CD4-positive, alpha-beta T cell treated with Interleukin-17A for 1 hour (primary cell): ENCODE measurements at regions not wholly inside any gene's neighbourhood (a gene's known extent, or its start where the extent isn't known, plus 50 kb on each side); places are given as distances from the start of the nearest gene placed in this dataset.

ENCODE experiments used
- DNase-seq: peaks from one replicate; pipeline ENCODE4 v3.0.0-alpha.2; 2020

DNA sequence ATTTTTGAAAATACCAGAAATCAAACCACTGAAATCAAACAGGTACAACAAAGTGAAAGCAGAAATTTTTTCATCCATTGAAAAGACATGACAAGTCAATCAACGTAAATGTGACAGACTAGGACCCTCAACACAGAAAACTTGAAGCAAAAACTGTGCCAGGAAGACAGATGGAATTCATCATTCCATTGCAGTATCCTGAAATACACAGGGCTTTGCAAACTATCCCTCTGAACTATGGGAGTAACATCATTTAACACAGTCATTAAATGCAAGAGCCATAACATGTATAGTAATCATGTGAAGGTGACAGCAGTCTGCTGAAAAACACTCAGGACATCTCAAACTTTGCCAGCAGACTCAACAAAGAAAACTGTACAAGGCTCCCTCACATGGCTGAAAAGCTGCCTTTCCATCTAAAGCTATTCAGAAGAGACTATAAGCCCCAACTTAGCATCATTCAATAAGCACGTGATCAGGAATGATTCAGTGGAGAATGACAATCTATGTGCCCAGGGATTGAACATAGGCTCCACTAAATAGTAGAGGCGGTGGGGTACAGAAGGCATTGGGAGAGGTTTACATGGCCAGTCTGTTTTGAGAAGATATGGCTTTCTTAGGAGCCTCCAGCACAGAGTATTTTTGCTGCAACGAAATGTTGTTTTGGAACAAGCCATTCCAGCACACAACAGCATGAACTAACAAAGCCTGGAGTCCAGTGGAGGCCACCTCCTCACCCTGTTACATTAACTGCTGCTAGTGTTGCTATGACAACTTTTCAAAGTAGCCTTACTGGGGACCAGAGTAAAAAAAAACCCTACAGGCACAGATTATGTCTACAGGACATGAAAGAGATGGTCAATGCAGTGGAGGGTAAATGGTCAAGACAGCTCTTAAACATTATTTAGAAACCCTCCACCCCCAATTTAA lies 274.5 kb upstream of the NOCT start:
- DNase-seq = no peak

DNA sequence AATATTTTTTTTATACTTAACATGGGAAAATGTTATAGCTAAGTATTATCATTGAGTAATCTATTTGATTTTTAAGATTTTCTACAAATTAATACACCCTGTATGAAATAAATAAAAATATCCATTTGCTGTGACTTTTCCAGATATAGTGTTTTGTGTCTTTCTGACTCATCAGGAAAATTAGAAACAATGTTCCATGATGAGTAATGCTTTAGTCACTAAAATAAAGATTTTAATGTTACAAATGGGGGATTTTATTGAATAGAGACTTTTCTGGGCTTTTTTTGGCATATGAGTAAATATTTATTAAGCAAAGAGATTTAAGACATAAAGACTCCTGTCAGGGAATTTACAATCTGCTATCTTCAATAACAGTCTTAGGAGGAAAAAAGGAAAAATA lies 279.2 kb upstream of the NOCT start:
- DNase-seq = no peak

DNA sequence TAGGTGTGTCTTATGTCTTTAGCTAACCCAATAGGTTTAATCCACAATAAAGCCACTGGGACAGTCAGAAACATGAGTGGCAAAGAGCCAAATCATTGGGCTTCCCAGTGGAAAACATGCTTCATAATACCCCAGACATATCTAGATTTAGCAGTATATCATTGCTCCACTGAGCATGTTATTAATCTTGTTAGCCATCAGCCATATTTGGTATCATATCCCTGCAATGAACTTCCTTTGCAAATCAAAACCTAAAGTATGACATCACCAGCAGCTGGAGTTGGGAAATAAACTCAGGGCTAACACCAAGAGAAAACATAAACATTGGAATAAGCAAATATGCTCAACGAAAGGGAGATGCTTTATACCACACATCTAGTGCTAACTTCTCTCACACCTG lies 280.8 kb upstream of the NOCT start:
- no peak for DNase-seq

DNA sequence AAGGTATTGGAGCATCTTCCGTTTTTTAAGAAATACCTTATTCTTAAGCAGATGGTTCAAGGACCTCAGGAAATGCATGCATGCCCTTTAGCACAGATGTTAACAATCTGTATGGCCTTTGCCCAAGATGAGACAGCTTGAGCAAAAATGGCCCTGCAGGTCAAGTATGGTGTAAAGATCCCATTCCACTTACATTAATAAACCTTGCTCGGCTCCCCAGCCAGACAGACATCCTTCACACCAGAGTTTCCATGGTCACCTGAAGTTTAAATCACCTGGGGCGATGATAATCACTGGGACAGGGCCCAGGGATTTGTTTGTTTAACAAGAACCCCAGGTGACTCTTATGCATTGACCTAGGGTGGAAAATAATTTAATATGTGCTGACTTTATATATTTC lies 287.0 kb upstream of the NOCT start:
- DNase-seq = no peak

DNA sequence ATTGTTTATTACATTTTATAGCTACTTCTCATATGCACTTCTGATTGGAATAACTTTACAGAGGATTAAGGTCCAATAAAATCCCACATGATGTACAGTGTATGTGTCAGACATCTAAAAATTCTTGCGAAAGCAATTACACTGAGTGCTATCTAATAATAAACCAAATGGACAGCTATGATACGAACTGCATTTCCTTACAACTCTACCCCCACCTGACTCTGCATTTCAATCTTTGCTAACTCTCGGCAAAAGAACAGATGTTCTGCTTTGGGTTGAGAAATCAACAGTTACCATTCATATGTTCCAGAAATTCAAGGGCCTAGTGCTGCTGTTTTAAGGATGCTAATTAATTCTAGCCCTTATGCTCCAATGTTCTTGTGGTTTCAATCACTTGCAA lies 287.9 kb upstream of the NOCT start:
- no peak for DNase-seq

DNA sequence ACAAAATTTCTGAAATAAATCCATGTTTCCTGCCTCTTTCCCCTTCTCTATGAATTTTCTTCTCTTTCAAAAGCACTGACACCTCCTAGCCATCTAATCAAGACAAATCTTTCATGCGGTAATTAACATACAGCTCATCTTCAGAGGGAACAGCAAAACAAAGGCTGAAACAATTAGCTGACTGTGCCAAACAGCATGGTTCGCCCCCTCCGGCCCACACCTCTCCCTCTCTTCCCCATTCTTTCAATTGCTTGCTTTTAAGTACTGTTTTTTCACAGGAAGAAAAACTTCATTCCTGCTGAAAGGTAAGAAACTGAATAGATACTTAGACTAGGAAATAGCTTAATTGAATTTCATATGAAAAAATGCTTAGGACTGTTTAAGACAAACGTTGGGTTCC lies 291.1 kb upstream of the NOCT start:
- no peak for DNase-seq

DNA sequence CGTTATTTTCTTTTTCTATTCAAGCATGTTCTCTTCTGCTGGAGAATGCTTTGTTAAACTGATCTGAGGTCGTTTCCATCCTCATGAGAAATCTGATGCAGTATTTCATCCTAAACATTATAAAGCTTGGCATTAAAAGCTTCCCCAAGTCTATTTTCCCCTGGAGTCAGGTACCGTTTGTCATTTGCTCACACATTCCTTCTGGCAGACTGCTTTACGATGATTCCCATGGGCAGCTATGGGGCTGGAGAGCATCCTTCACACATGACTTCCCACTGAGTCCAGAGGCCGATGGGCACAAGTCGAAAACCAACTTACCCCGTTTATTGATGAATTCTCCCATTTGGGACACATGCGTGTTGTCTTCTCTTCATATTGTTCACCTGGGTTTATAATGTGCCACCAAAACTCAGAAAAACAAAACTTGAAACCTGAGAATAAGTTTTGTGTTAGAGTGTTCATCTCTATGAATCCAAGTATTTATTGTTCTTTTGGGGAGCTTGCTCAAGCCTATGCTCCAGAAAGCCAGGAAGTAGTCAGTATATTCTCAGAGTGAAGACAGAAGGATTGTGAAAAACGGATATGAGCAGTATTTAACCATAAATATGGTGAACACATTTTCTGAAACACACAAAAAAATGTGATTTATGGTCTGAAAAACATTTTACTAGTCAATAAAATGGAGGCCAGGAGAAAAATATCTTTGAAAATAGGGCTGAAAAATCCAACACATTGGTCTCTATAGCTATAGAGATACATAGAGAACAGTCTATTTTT lies 298.8 kb upstream of the NOCT start:
- DNase-seq = no peak

DNA sequence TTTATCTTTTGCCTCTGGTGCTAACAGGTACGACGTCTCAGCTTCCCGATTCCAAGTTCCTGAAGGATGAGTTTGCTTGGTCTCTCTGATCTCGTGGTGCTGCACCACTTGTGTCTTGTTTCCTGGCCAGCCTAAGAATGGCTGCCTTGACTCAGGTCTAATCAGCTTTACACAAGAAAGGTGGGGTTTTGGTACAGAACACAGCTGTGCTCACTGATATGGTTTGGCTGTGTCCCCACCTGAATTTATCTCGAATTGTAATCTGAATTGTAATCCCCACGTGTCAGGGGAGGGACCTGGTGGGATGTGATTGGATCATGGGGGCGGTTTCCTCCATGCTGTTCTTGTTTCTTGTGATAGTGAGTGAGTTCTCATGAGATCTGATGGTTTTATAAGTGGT lies 305.3 kb upstream of the NOCT start:
- DNase-seq = no peak

DNA sequence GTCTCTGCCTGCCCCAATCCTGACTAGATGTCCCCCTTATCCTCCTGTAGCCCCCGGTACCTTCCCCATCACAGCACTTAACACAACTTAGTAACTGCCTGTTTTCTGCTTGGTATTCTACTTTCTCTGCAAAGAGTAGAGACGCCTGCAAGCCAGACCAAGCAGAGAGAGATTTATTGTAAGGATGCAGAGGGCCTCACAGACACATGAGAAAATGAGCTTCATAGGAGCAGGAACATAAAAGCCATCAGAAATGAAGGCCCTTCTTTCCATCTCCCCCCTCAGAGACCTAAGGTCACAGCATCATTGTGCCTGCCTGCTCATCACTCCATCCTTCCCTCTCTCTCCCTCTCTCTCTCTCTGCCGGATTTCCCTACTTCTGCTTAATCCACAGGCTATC lies 305.7 kb upstream of the NOCT start:
- no peak for DNase-seq

DNA sequence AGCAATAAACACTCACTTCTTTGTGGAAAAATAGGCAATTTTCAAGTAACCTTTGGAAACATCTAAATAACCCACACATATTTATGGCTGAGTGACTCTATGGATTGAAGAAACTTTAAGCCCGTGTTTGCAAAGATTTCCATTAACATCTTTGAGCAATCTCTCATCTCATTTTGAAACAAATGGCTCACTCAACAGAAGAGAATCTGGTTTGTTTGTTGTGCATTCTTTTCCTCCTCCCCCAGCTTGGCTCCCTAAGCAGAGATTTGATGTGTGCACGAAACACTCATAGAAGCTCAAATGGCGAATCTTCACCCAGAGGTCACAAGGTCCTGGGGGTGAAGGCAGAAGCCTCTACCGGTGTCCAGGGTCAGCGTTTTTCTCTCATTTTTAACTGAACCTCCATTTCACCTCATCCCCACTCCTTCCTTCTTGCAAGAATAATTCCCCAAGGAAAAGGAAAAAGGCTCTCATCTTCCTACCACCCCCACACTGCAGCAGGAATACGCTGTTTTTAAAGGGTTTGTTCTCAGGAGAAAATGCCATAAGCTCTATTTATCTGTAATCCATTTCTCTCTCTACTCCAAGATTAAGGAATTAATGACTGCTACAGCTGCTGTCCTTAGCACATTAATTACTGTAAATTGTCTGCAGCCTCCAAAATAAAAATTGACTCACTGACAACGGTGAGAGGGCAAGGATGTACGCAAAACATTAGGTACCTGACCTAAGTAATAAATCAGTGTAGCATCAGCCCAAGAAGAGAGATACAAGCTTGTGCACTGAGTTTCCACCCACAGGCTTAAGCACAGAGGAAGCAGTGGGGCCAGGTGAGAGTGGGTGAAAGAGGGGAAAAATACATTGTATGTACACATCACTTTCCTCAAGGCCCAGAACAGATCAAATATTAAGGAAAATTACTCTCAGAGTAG lies 307.6 kb upstream of the NOCT start:
- no peak for DNase-seq

DNA sequence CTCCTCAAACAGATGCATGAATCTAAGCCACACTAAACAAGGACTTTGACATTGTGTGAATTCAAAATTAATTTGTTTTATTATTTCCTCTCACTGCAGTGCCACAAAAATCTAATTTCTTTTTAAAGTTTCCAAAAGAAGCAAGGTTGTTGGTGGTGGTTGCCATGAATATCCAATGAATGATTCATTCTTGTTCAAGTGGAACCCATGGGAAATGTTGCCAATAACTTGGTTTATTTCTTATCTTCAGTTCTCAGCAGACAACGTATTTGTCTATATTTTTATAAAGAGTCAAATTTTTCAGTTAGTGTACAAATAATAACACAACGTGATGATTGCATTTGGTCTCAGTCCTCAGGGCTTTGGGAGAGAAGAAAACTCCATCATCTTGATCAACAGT lies 309.4 kb upstream of the NOCT start:
- DNase-seq = no peak

DNA sequence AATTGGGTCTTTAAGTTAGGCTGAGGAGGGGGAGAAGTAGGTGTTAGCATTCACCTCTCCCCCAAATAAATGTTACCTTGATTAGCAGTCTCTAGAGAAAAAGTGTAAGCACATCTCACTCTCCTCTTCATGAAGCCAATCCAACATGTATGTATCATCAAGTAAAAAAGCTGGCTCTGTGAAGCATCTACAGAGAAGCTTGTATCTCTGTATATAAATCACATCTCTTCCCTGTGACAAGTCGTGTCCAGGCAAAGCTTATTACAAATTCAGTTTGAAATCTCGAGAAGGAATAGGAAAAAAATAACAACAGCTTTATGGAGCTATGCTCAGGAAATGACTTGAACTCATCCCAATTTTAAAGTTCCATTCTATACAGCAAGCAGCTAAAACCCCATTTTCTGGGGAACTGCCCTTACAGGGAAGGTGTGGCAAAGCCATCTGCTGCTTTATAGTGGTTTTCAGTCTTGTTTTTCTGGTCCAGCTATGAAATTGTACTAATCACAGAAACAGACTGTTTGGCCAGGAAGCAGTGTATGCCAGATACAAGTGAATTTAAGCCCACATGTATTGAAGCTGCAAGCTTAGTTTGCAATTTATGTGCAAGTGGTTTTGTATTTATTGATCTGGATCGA lies 313.3 kb upstream of the NOCT start:
- DNase-seq = no peak

DNA sequence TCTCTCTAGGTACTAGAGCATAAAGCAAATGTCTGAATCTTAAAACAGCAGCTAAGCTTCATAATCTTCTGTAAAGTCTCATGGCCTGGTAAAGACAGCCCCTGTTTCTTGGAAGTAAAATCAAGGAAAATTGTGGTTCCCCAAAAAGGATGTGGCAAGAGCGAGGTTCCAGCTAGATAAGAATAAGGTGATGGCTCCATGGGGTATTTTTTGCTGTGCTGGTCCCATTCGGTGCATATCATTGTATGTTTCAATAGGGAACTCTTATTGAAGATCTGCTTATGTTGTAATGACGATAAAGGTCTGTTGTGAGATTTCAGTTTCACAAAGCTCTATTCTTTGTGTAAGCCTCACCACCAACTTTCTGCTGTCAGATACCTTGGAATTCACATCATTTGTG lies 316.9 kb upstream of the NOCT start:
- DNase-seq = no peak

DNA sequence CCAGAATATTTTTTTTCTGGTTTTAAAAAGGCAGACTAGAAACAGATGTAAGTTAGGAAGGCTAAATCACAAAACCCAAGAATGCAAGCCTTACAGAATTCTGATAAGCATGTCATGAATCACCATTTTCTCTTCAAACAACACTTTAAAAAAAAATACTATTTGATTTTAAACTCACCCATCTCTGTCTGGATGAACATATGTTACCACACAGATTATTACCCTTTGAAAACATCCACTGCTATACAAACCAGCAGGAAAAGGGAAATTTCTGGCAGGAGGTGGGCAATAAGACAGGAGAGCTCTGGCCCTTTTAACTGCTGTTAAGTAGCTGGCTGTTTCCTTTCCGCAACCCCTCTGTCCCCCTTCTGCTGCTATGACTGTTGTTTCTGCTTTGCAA lies 317.7 kb upstream of the NOCT start:
- no peak for DNase-seq

DNA sequence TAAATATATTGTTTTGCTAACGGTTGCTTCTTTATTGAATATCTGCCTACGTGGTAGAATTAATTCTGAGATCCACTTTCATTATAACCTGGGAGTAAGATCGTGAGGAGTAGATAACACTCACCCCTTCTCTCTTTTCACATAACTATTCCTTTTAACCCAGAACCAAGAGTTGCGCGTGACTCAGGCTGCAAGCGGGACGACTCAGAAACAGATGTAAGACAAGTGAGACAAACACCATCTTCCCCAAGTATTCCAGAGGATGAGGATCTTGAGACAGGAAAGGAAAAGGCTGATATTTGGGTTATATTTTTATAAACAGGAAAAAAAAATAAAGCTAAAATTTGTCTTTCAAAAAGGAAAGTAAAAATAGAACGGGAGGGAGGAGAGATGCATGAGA lies 318.8 kb upstream of the NOCT start:
- no peak for DNase-seq

DNA sequence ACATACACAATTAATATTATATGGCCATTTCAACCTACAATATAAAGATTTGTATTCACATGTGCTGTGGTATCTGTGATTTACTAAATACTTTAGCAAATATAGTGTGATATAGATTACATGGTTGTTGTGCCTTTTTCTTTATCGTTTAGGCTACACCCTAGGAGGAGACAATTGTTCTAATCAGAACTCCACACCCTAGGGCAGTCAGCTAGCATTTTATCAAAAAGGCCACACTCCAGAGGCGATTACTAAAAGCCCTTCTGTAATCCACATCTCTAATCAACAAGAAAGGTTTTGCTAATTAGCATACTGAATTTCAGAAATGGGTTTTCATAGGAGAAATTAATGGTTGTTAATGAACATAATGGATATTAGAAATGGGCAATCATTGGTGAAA lies 319.5 kb upstream of the NOCT start:
- DNase-seq = no peak

DNA sequence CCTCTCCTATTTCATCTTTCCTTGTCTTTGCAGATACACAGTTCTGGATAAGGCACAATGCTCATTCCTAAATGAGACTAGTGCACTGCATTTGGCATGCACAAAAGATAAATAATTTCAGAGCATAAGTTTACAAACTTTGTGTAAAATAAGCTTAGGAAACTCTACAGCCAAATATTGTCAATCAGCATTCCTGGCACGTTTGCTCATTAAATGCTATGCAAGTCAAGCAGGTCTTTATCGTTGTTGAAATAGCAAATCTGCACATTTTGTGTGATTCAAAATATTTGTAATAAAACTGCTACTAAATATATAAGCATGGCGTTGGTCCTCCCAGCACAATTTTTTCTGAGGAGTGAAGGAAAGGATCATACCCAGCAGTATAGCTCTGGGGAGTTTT lies 322.1 kb upstream of the NOCT start:
- DNase-seq = no peak

DNA sequence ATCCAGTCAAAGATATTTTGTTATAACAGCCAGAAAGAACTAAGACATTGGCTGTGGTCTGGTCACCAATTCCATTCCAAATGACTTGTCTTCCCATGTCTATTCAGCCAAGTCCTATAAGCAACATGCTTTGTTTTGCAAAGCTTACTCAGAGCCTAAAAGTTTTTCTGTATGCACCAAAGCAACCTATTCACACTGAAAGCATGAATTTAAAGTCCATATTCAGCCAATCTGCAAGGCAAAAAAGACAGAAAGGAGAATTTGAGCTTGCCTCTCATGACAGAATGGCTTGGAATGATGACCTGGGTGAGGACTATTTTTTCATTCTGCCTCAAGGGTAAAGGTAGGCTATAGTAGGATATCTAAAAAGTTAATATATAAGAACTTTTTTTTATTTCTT lies 323.2 kb upstream of the NOCT start:
- DNase-seq = no peak

DNA sequence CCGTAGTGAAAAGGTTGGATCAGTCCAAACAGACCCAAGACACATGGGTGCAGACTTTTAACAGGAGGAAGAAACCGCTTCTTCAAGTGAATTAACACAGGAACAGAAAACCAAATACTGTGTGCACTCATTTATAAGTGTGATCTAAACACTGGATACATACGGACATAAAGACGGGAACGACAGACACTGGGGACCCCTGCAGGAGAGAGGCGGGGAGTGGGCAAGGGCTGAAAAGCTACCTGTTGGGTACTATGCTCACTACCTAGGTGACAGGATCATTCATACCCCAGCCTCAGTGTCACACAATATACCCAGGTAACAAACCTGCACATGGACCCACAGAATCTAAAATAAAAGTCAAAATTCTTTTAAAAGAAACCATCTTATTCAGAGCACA lies 326.0 kb upstream of the NOCT start:
- DNase-seq = no peak

DNA sequence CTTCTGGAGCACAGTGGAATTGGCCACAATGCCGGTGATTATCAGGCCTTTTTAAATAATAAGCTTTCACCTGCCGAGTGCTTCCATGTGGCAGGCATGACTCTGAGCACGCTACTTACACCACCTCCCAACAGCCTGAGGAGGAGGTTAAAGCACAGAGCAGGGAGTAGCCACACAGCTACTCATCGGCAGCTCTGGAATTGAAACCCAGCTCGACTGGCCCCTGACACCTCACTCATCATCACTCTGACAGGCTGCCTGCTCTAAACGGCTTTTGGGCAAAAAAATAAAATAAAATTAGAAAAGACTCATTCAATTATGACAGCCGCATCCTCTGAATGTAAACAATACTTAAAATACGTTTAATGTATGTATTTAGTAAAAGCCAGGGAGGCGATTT lies 326.4 kb upstream of the NOCT start:
- DNase-seq = no peak

DNA sequence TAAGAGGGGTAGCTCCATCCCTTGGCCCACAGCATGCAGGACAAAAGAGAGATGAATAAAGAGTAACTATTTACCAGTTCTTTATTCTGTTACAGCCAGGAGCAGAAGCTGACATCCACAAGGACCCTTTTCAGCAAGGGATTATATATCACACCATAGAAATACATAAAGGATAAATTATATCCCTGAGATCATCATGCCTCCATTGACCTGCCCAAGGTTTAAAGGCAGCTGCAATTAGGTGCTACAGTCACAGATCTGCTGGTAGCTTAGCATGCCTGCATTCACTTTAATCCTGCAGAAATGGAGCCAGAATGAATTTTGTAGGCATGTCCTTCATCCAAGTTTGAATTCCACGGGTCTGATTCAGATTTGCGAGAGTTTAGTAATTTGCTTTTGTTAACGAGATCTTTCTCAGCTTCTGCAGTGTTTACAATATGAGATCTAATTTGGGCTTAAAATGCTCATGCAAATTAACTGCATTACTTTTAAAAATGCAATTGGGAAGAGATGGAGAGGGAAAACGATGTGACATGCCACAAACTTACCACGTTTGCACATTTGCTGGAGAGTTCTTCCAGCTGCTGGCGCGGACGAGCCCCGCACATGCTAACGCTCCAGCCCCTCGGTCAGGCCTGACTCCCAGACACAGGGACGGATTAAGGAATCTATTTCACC lies 327.0 kb upstream of the NOCT start:
- DNase-seq = no peak
